ENCODE measurements at regions not wholly inside any gene's neighbourhood (a gene's known extent, or its start where the extent isn't known, plus 50 kb on each side); places are given as distances from the start of the nearest gene placed in this dataset.
A peak's percentile ranks its signal among the peaks of the same experiment; 100 is the strongest.

DNA sequence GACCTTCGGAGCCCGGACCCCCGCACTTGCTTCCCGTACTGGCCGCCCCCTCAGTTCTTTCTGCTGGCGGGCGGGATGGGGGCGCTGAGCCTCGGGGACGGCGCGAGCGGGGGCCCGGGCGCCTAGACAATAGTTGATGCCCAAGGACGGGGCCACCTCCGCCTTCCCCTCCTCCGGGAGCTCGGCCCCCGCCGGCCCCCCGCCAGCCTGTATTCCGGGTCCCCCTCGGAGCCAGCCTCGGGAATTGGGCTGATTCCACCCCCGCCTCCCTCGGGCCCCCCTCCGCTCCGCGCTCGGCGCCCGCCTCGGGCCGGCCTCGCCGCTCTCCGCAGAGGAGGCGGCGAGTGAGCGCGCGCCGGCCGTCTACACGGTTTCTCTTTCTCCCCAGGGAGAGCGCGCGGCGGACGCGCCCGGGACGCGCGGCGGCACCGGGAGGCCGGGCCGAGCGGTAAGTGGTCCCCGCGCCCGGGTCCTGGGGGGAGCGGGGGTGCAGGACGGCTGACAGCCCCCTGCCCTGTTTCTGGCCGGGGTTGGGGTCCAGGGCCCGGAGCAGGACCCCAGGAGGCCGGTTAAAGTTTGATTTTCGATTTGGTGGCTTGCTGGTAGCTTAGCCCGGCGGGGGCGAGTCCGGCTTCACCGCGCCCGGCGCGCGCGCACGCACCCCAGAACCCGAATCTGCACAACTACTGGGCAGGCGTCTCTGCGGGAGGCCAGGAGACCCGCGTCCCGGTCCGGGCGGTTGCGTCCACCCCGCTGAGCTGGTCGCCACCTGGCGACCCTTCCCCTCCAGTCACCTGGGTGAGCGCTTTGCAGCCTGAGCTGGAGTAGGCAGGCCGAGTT is 413.7 kb downstream of the PCNX1 start (continued):
- TF ChIP-seq, protein P1, sequence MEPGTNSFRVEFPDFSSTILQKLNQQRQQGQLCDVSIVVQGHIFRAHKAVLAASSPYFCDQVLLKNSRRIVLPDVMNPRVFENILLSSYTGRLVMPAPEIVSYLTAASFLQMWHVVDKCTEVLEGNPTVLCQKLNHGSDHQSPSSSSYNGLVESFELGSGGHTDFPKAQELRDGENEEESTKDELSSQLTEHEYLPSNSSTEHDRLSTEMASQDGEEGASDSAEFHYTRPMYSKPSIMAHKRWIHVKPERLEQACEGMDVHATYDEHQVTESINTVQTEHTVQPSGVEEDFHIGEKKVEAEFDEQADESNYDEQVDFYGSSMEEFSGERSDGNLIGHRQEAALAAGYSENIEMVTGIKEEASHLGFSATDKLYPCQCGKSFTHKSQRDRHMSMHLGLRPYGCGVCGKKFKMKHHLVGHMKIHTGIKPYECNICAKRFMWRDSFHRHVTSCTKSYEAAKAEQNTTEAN (CRISPR knock-in tag; IDR thresholded peaks at IDR 0.05): no peak
- TF ChIP-seq ZNF766 (CRISPR knock-in tag; conservative IDR thresholded peaks at IDR 0.05) (0 out of 2 replicates have a peak, but pooled peaks have one; percentile 14), ZNF224 (CRISPR knock-in tag; IDR thresholded peaks at IDR 0.05) (no peak), NONO (IDR thresholded peaks at IDR 0.05; ENCODE audit: low read depth in 2 of 2, low read length in 1 of 2) (peak in 1 of 2 experiments; percentile 75; a peak in 2 of 4 replicates), ZC3H8 (IDR thresholded peaks at IDR 0.05) (no peak), SIN3A (IDR thresholded peaks at IDR 0.05; ENCODE audit: borderline replicate concordance in 2 of 2, control insufficient read depth in 1 of 2, low read depth in 2 of 2, low read length in 2 of 2) (no peak), OTX1 (CRISPR knock-in tag; IDR thresholded peaks at IDR 0.05) (no peak), HNRNPH1 (optimal IDR thresholded peaks at IDR 0.05; ENCODE audit: low read depth, low read length) (no peak), ZNF695 (CRISPR knock-in tag; IDR thresholded peaks at IDR 0.05) (no peak), MYC (IDR thresholded peaks at IDR 0.05; ENCODE audit: low read depth, low read length) (0 out of 2 replicates have a peak, but pooled peaks have one; percentile 25), MYC (CRISPR knock-in tag; IDR thresholded peaks at IDR 0.05; ENCODE audit: borderline replicate concordance, low read depth) (no peak), CBX1 (IDR thresholded peaks at IDR 0.05; ENCODE audit: low read depth) (no peak), RBFOX2 (IDR thresholded peaks at IDR 0.05; ENCODE audit: low read depth, low read length) (peak; percentile 73), ERF (CRISPR knock-in tag; IDR thresholded peaks at IDR 0.05) (no peak), MYNN (IDR thresholded peaks at IDR 0.05) (no peak), MYNN (CRISPR knock-in tag; IDR thresholded peaks at IDR 0.05) (no peak), HNRNPK (IDR thresholded peaks at IDR 0.05; ENCODE audit: low read depth, low read length, poor library complexity, severe bottlenecking) (no peak), PHF8 (IDR thresholded peaks at IDR 0.05; ENCODE audit: borderline replicate concordance, low read length) (peak; percentile 46; the same call in 1 of the 2 replicates), ATF1 (CRISPR knock-in tag; IDR thresholded peaks at IDR 0.05) (no peak), ATF1 (tag; IDR thresholded peaks at IDR 0.05) (no peak), SAFB (IDR thresholded peaks at IDR 0.05; ENCODE audit: borderline replicate concordance, low read depth, low read length) (no peak), CREBBP (IDR thresholded peaks at IDR 0.05; ENCODE audit: low read depth, low read length) (no peak), GTF2E2 (tag; IDR thresholded peaks at IDR 0.05) (peak; percentile 45; the same call in 1 of the 2 replicates)
- TF ChIP-seq, protein P2, sequence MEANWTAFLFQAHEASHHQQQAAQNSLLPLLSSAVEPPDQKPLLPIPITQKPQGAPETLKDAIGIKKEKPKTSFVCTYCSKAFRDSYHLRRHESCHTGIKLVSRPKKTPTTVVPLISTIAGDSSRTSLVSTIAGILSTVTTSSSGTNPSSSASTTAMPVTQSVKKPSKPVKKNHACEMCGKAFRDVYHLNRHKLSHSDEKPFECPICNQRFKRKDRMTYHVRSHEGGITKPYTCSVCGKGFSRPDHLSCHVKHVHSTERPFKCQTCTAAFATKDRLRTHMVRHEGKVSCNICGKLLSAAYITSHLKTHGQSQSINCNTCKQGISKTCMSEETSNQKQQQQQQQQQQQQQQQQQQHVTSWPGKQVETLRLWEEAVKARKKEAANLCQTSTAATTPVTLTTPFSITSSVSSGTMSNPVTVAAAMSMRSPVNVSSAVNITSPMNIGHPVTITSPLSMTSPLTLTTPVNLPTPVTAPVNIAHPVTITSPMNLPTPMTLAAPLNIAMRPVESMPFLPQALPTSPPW (CRISPR knock-in tag; IDR thresholded peaks at IDR 0.05): peak; percentile 64
- TF ChIP-seq, protein P3, sequence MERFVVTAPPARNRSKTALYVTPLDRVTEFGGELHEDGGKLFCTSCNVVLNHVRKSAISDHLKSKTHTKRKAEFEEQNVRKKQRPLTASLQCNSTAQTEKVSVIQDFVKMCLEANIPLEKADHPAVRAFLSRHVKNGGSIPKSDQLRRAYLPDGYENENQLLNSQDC (CRISPR knock-in tag; IDR thresholded peaks at IDR 0.05): no peak
- TF ChIP-seq, protein P4, sequence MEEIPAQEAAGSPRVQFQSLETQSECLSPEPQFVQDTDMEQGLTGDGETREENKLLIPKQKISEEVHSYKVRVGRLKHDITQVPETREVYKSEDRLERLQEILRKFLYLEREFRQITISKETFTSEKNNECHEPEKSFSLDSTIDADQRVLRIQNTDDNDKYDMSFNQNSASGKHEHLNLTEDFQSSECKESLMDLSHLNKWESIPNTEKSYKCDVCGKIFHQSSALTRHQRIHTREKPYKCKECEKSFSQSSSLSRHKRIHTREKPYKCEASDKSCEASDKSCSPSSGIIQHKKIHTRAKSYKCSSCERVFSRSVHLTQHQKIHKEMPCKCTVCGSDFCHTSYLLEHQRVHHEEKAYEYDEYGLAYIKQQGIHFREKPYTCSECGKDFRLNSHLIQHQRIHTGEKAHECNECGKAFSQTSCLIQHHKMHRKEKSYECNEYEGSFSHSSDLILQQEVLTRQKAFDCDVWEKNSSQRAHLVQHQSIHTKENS (CRISPR knock-in tag; IDR thresholded peaks at IDR 0.05): no peak

Data from K562 (cell line).